ENCODE measurements at regions not wholly inside any gene's neighbourhood (a gene's known extent, or its start where the extent isn't known, plus 50 kb on each side); places are given as distances from the start of the nearest gene placed in this dataset.

DNA sequence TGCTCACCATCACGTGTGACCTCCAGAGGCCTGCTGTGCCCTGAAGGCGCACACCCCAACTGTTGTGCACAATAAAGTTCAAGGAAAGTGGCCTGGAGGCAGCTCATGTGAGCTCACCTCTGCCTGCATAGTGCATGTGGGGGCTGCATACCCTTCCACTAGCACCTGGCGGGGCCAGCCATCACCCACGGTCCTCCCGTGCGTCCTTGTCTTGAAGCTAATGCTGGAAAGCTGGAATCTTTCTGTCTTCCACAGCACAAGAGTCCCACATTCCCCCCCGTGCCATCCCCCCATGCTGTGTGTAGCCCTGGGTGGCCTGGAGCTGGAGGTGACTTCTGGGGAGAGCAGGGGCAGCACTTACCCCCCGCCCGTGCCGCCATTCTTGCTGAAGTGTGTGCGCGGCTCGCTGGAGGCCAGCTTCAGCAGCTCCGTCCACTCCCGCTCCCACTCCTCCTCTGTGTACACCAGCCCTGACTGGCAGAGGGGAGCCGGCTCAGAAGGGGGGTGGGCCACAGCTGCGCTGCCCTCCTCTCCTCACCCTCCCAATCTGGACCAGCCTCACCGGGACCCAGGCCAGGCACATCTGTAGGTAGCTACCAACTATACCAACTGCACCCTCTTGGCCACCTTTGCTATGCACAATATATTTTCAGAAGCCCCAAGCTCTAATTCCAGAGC, 199.5 kb downstream of the KLF13 start:
- Histone ChIP-seq H3K27ac (ENCODE audit: low read length) (no peak overlapping the region), H3K4me1 (ENCODE audit: control insufficient read depth in 1 of 2, insufficient read depth in 2 of 2, low read length in 2 of 2) (no peaks in the 10 kb centered on the region), H3K27me3 (ENCODE audit: low read depth, low read length) (no peaks in the 10 kb centered on the region), H3K4me3 (ENCODE audit: low read depth in 1 of 2, low read length in 2 of 2) (no peak overlapping the region), H3K9me3 (ENCODE audit: control insufficient read depth in 1 of 2, low read length in 2 of 2) (no peaks in the 10 kb centered on the region), H3K36me3 (ENCODE audit: control insufficient read depth in 1 of 2, insufficient read depth in 2 of 2, low read length in 2 of 2) (peaks cover 0 to 8% of the 10 kb centered on the region in 2 donors)

DNA sequence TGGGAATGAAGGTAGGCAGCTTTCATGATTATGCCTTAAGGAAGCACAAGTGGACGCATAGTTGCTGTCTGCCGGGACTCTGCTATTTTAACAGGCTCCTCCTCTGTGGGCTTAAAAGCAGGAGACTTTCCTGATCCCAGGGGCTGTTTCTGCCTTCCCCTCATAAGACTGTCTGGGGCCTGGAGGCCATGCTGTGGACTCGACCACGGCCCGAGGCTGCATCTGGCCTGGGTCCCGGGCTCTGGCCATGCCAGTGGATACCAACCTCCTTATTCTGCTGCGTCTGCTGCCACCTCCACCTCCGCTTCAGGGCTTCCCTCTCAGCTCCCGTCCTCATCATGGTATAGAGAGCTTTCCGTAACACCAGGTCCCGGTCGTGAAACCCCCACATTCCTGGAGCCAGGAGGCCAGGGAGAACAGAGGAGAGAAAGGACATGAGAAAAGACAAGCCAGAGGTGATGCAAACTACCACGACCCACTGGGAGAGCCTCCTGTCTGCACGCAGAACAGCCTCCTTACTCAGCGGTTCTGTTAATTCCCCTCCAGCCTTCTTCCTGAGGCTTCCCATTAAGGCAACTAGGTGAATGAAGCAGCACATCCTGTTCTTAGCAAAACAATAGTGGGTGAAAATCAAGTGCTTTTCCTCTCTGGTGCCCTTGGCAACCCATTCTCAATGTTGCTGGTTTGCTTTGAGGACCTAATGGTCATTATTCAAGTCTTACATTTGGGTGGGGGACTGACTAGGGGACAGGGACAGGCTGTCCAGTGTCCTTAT, 200.5 kb downstream of the KLF13 start:
- no peak overlapping the region for H3K4me3 ChIP-seq (ENCODE audit: low read depth in 1 of 2, low read length in 2 of 2)
- H3K9me3 ChIP-seq (ENCODE audit: control insufficient read depth in 1 of 2, low read length in 2 of 2), result no peaks in the 10 kb centered on the region
- no peak overlapping the region for H3K27ac ChIP-seq (ENCODE audit: low read length)
- H3K27me3 ChIP-seq (ENCODE audit: low read depth, low read length), result no peaks in the 10 kb centered on the region
- no peaks in the 10 kb centered on the region for H3K4me1 ChIP-seq (ENCODE audit: control insufficient read depth in 1 of 2, insufficient read depth in 2 of 2, low read length in 2 of 2)
- H3K36me3 ChIP-seq (ENCODE audit: control insufficient read depth in 1 of 2, insufficient read depth in 2 of 2, low read length in 2 of 2), result peaks cover 0 to 8% of the 10 kb centered on the region in 2 donors

GRCh38 chr15:31528846-31529245, 202.2 kb downstream of the KLF13 start:
- Histone ChIP-seq H3K36me3 (ENCODE audit: control insufficient read depth in 1 of 2, insufficient read depth in 2 of 2, low read length in 2 of 2) (peaks cover 0 to 8% of the 10 kb centered on the region in 2 donors), H3K9me3 (ENCODE audit: control insufficient read depth in 1 of 2, low read length in 2 of 2) (no peaks in the 10 kb centered on the region), H3K27ac (ENCODE audit: low read length) (no peak overlapping the region), H3K27me3 (ENCODE audit: low read depth, low read length) (no peaks in the 10 kb centered on the region), H3K4me1 (ENCODE audit: control insufficient read depth in 1 of 2, insufficient read depth in 2 of 2, low read length in 2 of 2) (no peaks in the 10 kb centered on the region), H3K4me3 (ENCODE audit: low read depth in 1 of 2, low read length in 2 of 2) (no peak overlapping the region)

DNA sequence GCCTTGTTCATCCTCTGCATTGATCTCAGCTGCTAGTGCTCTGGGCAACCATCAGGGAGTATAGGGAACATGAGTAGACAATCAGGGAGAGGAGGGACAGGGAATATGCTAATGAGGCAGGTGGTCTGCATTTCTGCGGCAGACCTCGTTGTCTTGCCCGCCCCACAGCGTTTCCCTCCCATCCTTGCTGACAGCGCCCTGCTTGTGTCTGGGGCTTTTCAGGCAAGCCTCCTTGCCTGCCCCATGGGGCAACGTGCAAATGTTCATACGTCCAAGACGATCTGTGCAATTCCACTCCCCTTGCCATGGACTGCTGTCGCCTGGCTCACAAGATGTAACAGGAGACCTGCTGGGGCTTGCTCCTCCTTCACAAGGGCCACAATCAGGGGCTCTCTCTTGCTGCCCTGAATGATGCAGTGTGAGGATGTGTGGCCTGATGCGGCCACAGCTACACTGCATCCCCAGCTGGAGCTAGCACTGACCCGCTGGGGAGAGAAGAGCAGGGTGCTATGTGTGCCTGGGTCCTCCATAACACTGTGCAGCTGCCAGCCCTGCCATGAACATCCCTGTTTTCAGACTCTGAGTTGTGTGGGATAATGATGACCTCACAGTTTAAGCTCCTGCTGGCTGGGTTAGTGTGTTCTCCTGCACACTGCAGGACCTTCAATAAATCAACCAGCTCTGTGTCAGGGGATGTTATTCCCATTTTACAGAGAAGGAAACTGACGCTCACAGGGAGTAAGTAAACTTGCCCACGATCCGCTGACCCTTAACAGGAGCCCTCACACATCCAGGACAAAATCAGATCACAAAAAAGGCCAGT, 211.3 kb downstream of the KLF13 start:
- H3K27ac ChIP-seq (ENCODE audit: low read length), result no peak overlapping the region
- no peaks in the 10 kb centered on the region for H3K9me3 ChIP-seq (ENCODE audit: control insufficient read depth in 1 of 2, low read length in 2 of 2)
- H3K27me3 ChIP-seq (ENCODE audit: low read depth, low read length), result no peaks in the 10 kb centered on the region

DNA sequence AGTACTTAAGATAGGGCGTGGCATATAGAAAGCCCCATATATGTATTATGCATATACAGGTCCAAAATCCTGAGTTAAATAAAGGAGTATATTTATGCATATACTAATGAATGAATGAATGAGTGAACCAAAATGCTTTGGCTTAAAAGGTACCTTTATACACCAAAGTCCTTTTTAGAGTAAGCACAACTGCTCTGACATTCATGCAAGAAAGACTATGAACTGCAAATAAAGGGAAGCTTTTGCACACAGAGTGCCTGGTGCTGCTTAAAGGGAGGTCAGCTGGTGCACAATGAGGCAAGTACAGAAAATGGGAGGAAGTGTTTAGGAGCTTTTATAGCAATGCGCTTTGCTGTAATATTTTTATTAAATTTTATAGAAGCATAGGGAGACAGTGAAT, 214.0 kb downstream of the KLF13 start:
- no peaks in the 10 kb centered on the region for H3K4me1 ChIP-seq (ENCODE audit: control insufficient read depth in 1 of 2, insufficient read depth in 2 of 2, low read length in 2 of 2)
- H3K27ac ChIP-seq (ENCODE audit: low read length), result no peak overlapping the region
- no peaks in the 10 kb centered on the region for H3K36me3 ChIP-seq (ENCODE audit: control insufficient read depth in 1 of 2, insufficient read depth in 2 of 2, low read length in 2 of 2)
- H3K27me3 ChIP-seq (ENCODE audit: low read depth, low read length), result no peaks in the 10 kb centered on the region
- H3K4me3 ChIP-seq (ENCODE audit: low read depth in 1 of 2, low read length in 2 of 2), result no peak overlapping the region
- no peaks in the 10 kb centered on the region for H3K9me3 ChIP-seq (ENCODE audit: control insufficient read depth in 1 of 2, low read length in 2 of 2)

More for the DNA sequence above, 211.3 kb downstream of the KLF13 start:
- Histone ChIP-seq H3K36me3 (ENCODE audit: control insufficient read depth in 1 of 2, insufficient read depth in 2 of 2, low read length in 2 of 2) (no peaks in the 10 kb centered on the region), H3K4me3 (ENCODE audit: low read depth in 1 of 2, low read length in 2 of 2) (no peak overlapping the region), H3K4me1 (ENCODE audit: control insufficient read depth in 1 of 2, insufficient read depth in 2 of 2, low read length in 2 of 2) (no peaks in the 10 kb centered on the region)

DNA sequence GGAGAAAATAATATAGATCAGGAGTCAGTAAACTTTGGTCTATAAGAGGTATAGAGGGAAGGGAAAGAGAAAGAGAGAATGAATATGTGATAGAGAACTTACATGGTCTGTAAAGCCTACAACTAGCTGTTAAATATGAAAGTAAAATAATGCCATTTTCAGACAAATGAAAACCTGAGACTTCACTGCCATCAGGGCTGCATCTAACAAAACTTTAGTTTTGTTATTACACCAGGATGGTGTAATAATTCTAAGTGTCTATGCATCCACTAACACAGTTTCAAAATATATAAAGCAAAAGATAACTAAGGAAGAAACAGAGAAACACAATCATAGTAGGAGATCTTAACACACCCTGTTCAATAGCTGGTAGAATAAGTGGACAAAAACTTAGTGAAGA, 217.7 kb downstream of the KLF13 start:
- Histone ChIP-seq H3K27me3 (ENCODE audit: low read depth, low read length) (no peaks in the 10 kb centered on the region), H3K27ac (ENCODE audit: low read length) (no peak overlapping the region), H3K36me3 (ENCODE audit: control insufficient read depth in 1 of 2, insufficient read depth in 2 of 2, low read length in 2 of 2) (no peaks in the 10 kb centered on the region), H3K4me1 (ENCODE audit: control insufficient read depth in 1 of 2, insufficient read depth in 2 of 2, low read length in 2 of 2) (no peaks in the 10 kb centered on the region), H3K9me3 (ENCODE audit: control insufficient read depth in 1 of 2, low read length in 2 of 2) (no peaks in the 10 kb centered on the region), H3K4me3 (ENCODE audit: low read depth in 1 of 2, low read length in 2 of 2) (no peak overlapping the region)

GRCh38 chr15:31545257-31545656, 218.6 kb downstream of the KLF13 start:
- H3K9me3 ChIP-seq (ENCODE audit: control insufficient read depth in 1 of 2, low read length in 2 of 2), result no peaks in the 10 kb centered on the region
- no peaks in the 10 kb centered on the region for H3K36me3 ChIP-seq (ENCODE audit: control insufficient read depth in 1 of 2, insufficient read depth in 2 of 2, low read length in 2 of 2)
- no peaks in the 10 kb centered on the region for H3K27me3 ChIP-seq (ENCODE audit: low read depth, low read length)
- no peak overlapping the region for H3K4me3 ChIP-seq (ENCODE audit: low read depth in 1 of 2, low read length in 2 of 2)
- H3K4me1 ChIP-seq (ENCODE audit: control insufficient read depth in 1 of 2, insufficient read depth in 2 of 2, low read length in 2 of 2), result no peaks in the 10 kb centered on the region
- H3K27ac ChIP-seq (ENCODE audit: low read length), result no peak overlapping the region

GRCh38 chr15:31550211-31550977, 223.8 kb downstream of the KLF13 start:
- Histone ChIP-seq H3K4me1 (ENCODE audit: control insufficient read depth in 1 of 2, insufficient read depth in 2 of 2, low read length in 2 of 2) (no peaks in the 10 kb centered on the region), H3K27ac (ENCODE audit: low read length) (no peak overlapping the region), H3K36me3 (ENCODE audit: control insufficient read depth in 1 of 2, insufficient read depth in 2 of 2, low read length in 2 of 2) (no peaks in the 10 kb centered on the region), H3K4me3 (ENCODE audit: low read depth in 1 of 2, low read length in 2 of 2) (no peak overlapping the region), H3K9me3 (ENCODE audit: control insufficient read depth in 1 of 2, low read length in 2 of 2) (no peaks in the 10 kb centered on the region), H3K27me3 (ENCODE audit: low read depth, low read length) (no peaks in the 10 kb centered on the region)

DNA sequence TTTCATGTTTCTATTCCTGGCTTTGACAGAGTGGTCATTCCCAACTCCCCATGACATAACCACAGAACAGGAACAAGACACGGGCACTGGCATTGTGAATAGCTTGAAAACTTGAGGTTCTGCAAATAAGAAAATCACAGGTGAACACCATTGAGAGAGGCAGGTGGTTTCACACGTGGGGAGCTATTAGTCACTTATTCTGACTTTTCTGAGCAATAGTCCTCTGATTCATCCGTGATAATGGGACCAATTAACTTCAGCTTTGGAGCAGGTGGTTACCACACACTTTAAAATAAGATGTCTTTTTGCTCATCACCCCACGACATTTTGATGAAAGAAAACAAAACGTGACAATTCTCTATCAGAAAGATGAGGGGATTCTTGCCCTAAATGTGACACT, 224.7 kb downstream of the KLF13 start:
- Histone ChIP-seq H3K27ac (ENCODE audit: low read length) (no peak overlapping the region), H3K27me3 (ENCODE audit: low read depth, low read length) (no peaks in the 10 kb centered on the region), H3K9me3 (ENCODE audit: control insufficient read depth in 1 of 2, low read length in 2 of 2) (no peaks in the 10 kb centered on the region), H3K36me3 (ENCODE audit: control insufficient read depth in 1 of 2, insufficient read depth in 2 of 2, low read length in 2 of 2) (no peaks in the 10 kb centered on the region), H3K4me1 (ENCODE audit: control insufficient read depth in 1 of 2, insufficient read depth in 2 of 2, low read length in 2 of 2) (no peaks in the 10 kb centered on the region), H3K4me3 (ENCODE audit: low read depth in 1 of 2, low read length in 2 of 2) (no peak overlapping the region)

DNA sequence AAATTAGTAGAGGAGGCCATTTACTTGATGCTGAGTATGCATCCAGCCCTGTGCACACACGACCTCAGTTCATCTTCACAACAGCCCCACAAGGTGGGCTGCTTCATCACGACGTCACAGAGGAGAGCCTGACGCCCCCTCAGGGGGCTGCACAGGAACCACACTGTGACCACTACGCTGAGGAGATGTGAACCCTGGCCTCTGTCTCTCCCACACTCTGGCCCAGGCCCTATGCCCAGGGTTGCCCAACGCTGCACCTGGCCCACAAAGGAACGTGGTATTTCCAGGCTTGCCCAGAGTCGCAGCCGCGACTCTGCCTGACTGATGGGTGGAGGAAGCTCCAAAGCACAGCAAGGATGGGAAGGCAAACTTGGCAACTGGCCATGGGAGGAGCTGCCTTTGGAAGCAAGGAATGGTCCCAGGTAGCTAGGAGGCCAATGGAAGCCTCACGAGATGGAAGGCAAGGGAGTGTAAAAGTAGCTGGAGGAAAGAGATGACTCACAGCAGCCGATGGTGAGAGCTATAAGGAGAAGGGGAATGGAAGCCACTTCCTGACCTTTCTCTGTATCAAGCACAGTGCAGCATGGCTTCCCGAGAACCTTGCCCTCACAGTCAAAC, 226.0 kb downstream of the KLF13 start:
- Histone ChIP-seq H3K27ac (ENCODE audit: low read length) (no peak overlapping the region), H3K4me3 (ENCODE audit: low read depth in 1 of 2, low read length in 2 of 2) (no peak overlapping the region), H3K36me3 (ENCODE audit: control insufficient read depth in 1 of 2, insufficient read depth in 2 of 2, low read length in 2 of 2) (peaks cover 0 to 4% of the 10 kb centered on the region in 2 donors), H3K27me3 (ENCODE audit: low read depth, low read length) (no peaks in the 10 kb centered on the region), H3K9me3 (ENCODE audit: control insufficient read depth in 1 of 2, low read length in 2 of 2) (no peaks in the 10 kb centered on the region), H3K4me1 (ENCODE audit: control insufficient read depth in 1 of 2, insufficient read depth in 2 of 2, low read length in 2 of 2) (no peaks in the 10 kb centered on the region)

Data from muscle layer of duodenum (tissue), 2 donors.